ENCODE measurements at regions not wholly inside any gene's neighbourhood (a gene's known extent, or its start where the extent isn't known, plus 50 kb on each side); places are given as distances from the start of the nearest gene placed in this dataset.

DNA sequence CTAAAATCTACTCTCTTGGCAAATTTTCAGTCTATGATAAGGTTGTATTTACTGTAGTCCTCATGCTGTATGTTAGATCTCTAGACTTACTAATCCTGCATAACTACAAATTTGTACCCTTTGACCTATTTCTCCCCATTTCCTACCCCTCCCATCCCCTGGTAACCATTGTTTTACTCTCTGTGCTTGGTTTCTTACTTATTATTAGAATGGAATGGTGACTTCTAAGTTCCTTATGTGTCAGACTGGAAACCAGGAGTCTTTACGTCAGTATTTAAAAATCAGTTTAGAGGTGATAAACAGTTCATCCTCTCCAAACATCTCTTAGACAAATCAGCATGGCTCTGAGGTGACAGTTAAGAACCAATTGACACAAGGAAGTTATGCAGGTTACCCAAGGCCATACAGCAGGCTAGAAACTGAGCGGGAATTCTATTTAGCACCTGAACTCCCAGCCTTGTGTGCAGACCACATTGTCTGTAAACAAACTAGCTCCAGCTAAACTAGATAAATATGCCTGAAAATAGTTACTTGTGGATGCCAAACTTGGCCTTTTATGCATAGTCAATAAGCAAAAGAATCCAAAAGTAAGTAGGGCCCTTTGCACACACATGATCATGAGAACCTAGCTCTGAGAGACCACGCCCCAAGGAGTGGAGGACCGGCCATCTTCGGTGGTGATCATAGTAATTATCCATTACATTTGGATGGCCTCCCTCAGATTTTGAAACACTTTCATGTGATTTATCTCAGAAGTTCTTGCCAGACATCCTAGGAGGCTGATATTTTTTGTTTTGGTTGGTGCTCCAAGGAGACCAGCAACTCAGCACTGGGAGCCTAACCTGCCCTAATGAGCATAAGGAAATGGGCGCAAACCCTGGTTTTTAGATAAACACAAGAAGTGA is 72.3 kb upstream of the BOC start:
- no peak for DNase-seq (ENCODE audit: low read depth in 2 of 2)

DNA sequence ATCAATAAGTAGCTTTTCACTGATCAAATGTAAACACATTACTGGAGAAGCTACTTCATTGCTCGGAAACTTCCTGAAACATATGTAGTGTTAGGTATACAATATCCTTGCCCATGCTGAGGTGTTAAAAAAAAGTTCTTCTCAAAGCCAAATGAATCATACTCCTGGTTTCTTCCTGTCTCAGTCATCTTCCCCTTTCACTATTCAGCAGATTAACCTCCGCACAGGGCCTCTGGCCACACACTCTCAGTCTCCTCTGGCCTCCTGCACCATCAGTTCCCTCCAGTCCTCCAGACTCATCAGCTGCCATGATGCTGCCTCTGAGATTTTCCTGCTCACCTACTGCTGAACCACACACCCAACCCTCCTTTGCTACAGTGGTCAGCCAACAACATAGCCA is 70.5 kb upstream of the BOC start:
- DNase-seq (ENCODE audit: low read depth in 2 of 2), result no peak

DNA sequence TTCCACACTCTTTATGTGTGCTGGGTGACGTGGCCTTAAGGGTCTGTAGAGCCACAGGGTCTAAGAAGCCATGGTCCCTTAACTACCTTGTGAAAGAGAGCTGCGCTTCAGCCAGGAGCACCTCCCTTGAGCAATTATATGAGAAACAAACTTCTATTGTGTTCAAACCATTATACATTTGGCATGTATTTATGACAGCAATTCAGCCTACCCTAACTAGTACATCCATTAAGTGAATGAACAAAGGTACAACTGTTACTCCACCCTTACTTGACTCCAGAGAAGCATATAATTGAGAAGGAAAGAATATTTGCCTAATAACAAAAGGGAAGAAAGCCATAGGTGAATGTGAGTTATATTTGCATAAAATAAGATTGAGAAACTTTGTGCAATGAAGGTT is 69.8 kb upstream of the BOC start:
- DNase-seq (ENCODE audit: low read depth in 2 of 2), result no peak

DNA sequence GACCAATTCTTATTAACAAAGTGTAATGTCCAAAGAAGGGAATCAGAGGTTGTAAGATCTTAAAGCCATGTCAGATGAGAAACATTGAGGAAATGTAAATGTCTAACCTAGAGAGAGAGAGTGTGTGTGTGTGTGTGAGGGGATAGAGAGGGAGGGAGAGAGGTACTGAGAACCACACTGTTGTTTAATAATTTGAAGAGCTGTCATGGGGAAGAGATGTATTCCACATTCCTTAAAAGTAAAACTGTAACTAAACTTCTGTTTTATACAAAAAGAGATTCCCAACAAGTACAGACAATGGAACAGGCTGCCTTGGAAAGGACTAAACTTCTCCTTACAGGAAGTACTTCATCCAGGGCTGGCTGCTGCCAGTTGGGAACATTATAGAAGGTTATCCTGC is 68.9 kb upstream of the BOC start:
- DNase-seq (ENCODE audit: low read depth in 2 of 2), result no peak

DNA sequence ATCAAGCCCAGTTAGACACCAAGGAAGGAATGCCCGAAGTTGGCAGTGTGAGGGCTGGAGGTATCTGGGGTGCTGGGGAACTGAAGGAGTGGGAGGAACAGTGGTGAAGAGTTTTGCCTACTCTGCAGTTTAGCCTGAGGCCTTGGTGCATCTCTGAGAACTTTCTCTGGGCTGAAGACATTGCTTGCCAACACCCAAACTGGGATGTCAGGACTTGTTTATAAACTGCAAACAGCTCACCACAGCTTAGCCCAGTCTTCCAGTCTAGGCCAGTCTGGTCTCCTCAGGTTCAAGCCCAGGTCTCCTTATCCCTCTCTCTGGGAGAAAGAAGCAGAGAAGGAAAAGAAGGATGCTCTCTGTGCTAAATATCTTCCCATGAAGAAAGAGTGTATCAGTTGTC is 68.0 kb upstream of the BOC start:
- DNase-seq (ENCODE audit: low read depth in 2 of 2), result no peak

DNA sequence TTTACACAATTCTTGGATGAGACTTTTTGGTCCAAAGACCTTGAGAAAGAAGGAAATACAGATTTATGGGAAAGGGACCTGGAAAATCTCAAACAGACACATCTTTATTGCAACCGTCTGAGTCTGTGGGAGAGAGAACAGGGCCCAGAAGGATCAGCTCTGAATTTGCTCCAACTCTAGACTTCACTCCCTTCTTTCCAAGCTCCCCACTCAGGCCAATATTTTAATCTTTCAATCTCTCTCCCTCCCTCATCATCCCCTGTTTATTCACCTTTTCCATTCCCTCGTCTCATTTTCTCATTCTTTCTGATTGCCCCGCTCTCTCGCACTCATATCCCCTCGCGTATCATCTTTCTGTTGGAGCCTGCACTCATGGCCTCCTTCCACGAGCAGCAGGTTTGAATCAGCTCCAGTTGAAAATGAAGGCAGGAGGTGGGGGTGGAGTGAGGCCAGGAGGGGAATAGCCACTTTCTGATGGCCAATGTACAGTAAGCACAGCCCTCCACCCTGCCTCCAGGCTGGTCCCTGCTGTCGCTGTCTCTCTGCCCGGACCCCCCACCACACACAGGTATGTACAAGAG is 63.6 kb upstream of the BOC start:
- no peak for DNase-seq (ENCODE audit: low read depth in 2 of 2)

DNA sequence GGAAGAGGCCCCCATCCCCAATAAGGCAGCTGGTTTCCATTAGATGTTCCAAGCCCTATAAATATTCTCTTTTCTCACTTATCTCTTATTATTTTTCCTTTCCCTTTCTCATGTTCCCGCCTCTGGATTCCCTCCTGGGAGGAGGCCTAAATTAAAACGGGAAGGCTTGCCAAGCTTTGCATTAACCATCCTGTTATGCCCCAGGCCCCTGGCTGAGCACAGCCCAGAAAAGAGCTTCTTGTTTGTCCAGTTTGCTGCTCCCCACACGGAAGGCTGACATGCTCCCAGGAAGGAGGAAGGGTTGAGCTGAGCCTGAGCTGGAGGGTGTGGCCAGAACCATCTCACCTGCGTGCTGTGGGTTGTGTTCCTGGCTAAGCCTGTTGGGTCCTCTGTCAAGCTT is 63.1 kb upstream of the BOC start:
- no peak for DNase-seq (ENCODE audit: low read depth in 2 of 2)

DNA sequence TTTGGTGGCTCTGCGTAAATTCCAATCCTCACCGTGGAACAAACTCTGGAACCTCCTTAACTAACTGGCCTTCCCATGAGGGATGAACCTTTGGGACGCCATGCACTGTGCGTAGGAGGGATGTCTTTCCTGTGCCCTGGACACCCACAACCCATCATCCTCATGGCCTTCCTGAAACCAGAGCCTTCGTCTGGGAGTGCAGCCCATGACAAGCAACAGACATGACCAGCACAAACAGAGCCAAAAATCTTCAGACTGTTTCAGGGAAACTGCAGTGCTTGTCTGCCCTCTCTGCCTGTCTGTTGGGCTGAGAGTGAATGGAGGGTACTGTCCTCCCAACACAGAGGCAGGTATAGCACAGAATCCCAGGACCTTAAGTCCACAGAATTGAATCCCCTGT is 61.1 kb upstream of the BOC start:
- DNase-seq (ENCODE audit: low read depth in 2 of 2), result no peak

DNA sequence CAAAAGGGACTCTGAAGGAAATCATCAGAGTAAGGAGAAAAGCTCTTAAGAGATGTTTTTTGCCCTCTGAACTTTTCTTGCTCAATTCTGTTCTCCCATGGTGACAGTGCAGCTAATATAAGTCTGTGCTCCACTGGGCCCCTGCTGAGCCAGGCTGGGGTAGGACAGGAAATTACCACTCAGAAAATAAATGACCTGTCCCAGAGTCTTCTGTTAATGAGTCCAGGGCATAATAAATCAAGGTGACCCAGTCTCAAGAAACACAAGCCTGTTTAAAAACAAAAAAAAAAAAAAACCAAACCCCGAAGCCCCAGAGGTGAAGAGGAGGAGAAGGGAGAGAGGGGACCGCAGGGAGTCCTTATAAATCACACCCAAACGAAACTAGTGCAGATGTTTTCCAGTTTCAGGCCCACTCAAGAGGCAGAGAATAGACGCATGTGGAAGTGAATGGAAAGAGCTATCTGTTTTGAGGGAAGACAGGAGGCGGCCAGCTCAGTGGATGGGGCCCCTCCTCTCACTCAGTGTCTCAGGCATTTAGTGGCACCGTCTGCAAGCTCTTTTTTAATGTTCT is 59.8 kb upstream of the BOC start:
- DNase-seq (ENCODE audit: low read depth in 2 of 2), result no peak

DNA sequence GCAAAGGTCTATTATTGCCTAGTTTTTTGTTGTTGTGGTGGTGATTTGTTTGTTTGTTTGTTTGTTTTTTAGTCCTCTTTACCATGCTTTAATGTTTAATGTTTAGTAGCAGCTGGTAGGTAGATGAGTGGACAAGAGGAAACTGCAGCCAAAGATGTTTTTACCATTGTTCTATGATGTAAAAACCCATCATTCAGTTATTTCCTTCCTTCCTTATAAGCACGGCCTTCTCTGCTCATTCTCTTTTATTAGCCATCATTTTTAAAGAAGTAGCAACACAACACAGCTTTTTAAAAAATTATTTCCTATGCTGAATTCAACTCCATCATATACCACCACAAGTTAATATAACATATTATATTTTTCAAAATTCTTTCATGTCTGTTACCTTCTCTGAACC is 58.5 kb upstream of the BOC start:
- DNase-seq (ENCODE audit: low read depth in 2 of 2), result no peak

DNA sequence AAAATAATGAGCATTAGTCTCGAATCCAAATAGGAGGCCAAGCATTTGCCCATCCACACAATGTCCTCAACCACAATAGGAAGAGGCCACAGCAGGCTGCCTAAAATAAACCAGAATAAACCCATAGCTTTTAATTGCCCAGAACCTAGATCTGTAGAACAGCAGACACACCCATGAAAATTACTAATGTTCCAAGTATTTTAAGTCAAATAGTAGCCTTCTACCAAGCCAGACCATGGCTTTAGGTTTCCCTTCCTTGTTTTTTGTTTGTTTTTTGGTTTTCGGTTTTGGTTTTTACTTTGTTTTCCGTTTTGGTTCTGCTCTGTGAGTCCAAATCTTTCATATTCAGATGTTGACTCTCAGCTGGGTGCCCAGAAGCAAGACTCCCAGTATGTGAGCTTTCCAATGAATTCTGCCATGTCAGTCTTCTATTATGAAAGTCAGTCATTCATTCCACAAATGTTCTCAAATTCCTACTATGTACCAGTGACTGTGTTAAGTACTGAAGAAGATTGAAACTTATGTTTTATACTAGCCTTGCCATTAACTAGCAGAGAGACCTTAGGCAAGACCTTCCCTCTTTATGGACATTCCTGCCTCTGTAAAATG is 57.8 kb upstream of the BOC start:
- DNase-seq (ENCODE audit: low read depth in 2 of 2), result no peak

DNA sequence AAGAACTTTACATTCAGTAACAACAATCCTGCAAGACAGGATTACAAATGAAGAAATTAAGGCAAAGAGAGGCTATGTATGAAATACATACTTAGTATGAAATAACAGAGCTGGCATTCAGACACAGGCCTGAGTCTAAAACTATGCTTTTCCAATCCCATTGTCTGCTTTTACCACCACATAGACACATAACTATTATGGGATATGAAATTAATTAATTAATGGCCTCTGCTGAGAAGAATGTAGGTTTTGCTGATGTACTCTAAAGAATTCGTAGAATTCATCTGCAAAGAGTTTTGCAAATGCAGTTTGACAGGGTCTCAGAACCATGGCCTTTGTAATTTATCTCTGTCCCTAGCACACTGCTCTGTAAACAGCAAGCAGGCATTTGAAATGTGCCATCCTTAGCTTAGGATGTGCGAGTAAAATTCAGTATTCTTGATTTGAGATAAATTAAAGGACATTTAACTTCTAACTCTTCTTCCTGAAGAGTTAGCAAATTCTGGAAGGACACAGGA is 54.5 kb upstream of the BOC start:
- no peak for DNase-seq (ENCODE audit: low read depth in 2 of 2)

DNA sequence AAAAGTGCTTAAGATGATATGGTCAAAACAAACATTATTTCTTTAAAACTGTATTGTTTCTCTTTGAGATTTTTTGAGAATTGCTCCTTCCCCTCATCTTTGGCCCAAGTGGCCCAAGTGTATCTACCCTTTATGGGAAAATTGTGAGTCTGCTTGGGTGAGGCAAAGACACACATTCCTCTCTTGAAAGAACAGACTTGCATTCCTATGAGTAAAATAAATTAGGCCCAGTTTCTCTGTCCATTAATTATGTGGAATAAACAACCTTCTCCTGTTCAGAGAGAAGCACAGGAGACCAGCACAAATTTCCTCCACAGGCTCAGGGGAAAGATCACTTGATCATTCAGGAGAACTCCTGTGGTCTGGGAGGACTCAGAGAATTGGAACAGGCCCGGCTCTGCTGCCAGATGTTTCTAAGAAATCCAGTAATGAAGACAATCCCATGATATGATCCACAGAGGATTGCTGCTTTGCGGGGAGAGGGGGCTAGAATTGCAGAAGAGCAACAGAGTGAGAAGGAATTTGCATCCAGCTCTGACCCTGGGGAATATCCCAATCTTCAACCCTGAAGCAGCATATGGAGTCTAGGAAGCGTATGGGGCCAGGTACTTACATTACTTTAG is 53.8 kb upstream of the BOC start:
- no peak for DNase-seq (ENCODE audit: low read depth in 2 of 2)

DNA sequence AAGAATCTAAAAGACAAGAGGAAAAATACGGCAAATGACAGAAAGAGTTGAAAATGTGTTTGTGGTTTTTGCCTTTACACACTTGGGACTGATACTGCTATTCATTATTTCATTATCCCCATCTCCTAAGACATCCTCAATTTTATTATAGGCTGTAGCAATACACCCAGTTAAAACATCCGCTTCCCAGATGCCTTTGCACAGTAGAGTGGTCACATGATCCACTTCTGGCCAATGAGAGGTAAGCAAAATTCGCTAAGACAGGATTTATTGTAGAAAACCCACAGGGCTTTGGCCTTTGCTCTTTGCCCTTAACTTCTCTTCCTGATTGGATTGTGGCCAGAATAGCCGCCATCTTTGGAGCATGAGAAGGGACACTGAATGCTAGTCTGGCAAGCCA is 53.2 kb upstream of the BOC start:
- DNase-seq (ENCODE audit: low read depth in 2 of 2), result no peak

Data from stimulated activated CD8-positive, alpha-beta memory T cell treated with anti-CD3 and anti-CD28 coated beads, Interleukin-15, amount 100 ng/mL, for 48 hours (primary cell).